Panc1 (cell line): ENCODE measurements at regions not wholly inside any gene's neighbourhood (a gene's known extent, or its start where the extent isn't known, plus 50 kb on each side); places are given as distances from the start of the nearest gene placed in this dataset.

Source experiments
- ATAC-seq: fragments of 200-7000 bp; cut with Tn5 transposase; 2 replicates; pipeline ENCODE4 v1.9.1; 2020; ENCODE audit warnings: mild to moderate bottlenecking, moderate library complexity
- BruUV-seq: library from RNA; stranded (reverse); fragments of 400-500 nt; replicated peaks from 2 replicates; lab custom pipeline; 2021; lab: Mats Ljungman, UMichigan
- CTCF ChIA-PET: fragments of 300-600 bp; sonication (Branson Sonifier 250); formaldehyde crosslinking; loops from one replicate; lab custom pipeline; 2022; ENCODE audit warnings: antibody characterized with exemption; lab: Charles Lee
- POLR2A ChIA-PET: fragments of 300-600 bp; sonication (Branson Sonifier 250); formaldehyde crosslinking; loops from one replicate; lab custom pipeline; 2022; ENCODE audit warnings: antibody characterized with exemption; lab: Charles Lee
- DNase-seq: peaks from one replicate; pipeline ENCODE4 v3.0.0-alpha.2; 2010; ENCODE audit warnings: low read depth, low spot score
- H3K27ac ChIP-seq: 2 replicates; pipeline ENCODE4 v1.5.1; 2011; ENCODE audit warnings: mild to moderate bottlenecking, low read length, inconsistent platforms
- H3K27me3 ChIP-seq: fragments of 200-500 bp; sonication (Bioruptor generic); 2 replicates; pipeline ENCODE4 v1.6.0; 2014; ENCODE audit warnings: low read length, inconsistent platforms; ENCODE audit not compliant: control insufficient read depth, insufficient read depth
- H3K36me3 ChIP-seq: fragments of 200-500 bp; sonication (Bioruptor generic); 2 replicates; pipeline ENCODE4 v1.5.1; 2014; ENCODE audit warnings: inconsistent platforms, mild to moderate bottlenecking, low read length, moderate library complexity; ENCODE audit not compliant: control insufficient read depth, insufficient read depth
- H3K4me1 ChIP-seq: 2 replicates; pipeline ENCODE4 v1.5.1; 2011; ENCODE audit warnings: inconsistent platforms, mild to moderate bottlenecking, low read length, moderate library complexity; ENCODE audit not compliant: control insufficient read depth, insufficient read depth
- H3K4me3 ChIP-seq, 2 experiments: 2 replicates each; pipeline ENCODE4 v1.5.1; 2011 to 2012; ENCODE audit warnings: low read depth in 2 of 2, low read length in 2 of 2, mild to moderate bottlenecking in 2 of 2, inconsistent platforms in 1 of 2, moderate library complexity in 1 of 2
- H3K9me3 ChIP-seq: fragments of 200-500 bp; sonication (Bioruptor generic); 2 replicates; pipeline ENCODE4 v1.5.1; 2014; ENCODE audit warnings: low read depth, mild to moderate bottlenecking, inconsistent platforms, low read length, moderate library complexity; ENCODE audit not compliant: control insufficient read depth, insufficient read depth
- CTCF ChIP-seq: fragments of 450-650 bp; IDR thresholded peaks from 2 replicates; pipeline ENCODE4 v1.5.1; 2017; ENCODE audit warnings: mild to moderate bottlenecking
- POLR2AphosphoS5 ChIP-seq: IDR thresholded peaks from 2 replicates; pipeline ENCODE4 v1.6.1; 2012; ENCODE audit warnings: mild to moderate bottlenecking, low read depth, low read length, moderate library complexity
- REST ChIP-seq, 2 experiments: IDR thresholded peaks; 2 replicates each; pipeline ENCODE4 v1.6.1; 2011 to 2012; ENCODE audit warnings: low read depth in 2 of 2, control low read depth in 1 of 2, low read length in 1 of 2, mild to moderate bottlenecking in 1 of 2, moderate library complexity in 1 of 2; ENCODE audit not compliant: insufficient read depth in 1 of 2
- SIN3A ChIP-seq: IDR thresholded peaks from 2 replicates; pipeline ENCODE4 v1.6.1; 2012; ENCODE audit warnings: low read depth, mild to moderate bottlenecking, low read length, moderate library complexity, borderline replicate concordance; ENCODE audit not compliant: insufficient read depth
- TCF7L2 ChIP-seq: IDR thresholded peaks from 2 replicates; pipeline ENCODE4 v1.6.1; 2011; ENCODE audit warnings: mild to moderate bottlenecking, low read depth, low read length, inconsistent platforms
- in situ Hi-C: cut with HindIII; loops from 2 replicates; pipeline ENCODE4 v1.10.0; 2016; ENCODE audit warnings: low sequenced_read_pairs, low pct_unique_long_range_greater_than_20kb
- intact Hi-C: fragments of 100-400 bp; cut with micrococcal nuclease; formaldehyde crosslinking; loops from one replicate; pipeline ENCODE4 v1.10.0; 2022; ENCODE audit not compliant: unreplicated experiment

GRCh38 chr2:122080316-122080715 is 324.9 kb downstream of the TSN start:
- Histone ChIP-seq H3K36me3 (no peaks in the 10 kb centered on the region), H3K9me3 (no peaks in the 10 kb centered on the region), H3K4me1 (no peaks in the 10 kb centered on the region), H3K27ac (no peak overlapping the region), H3K4me3 (no peak overlapping the region), H3K27me3 (no peaks in the 10 kb centered on the region)
- BruUV-seq, result no TSS peak
- ChIA-PET CTCF (no interaction called here), POLR2A (no interaction called here)
- ATAC-seq, result no peak
- in situ Hi-C loops (no loop called here), intact Hi-C loops (no loop called here)
- no peak for TF ChIP-seq TCF7L2
- no peak for TF ChIP-seq POLR2AphosphoS5
- TF ChIP-seq REST (IDR thresholded peaks at IDR 0.05; ENCODE audit: insufficient read depth in 1 of 2, low read depth in 2 of 2, low read length in 1 of 2), result no peak
- no peak for TF ChIP-seq SIN3A
- no peak for TF ChIP-seq CTCF
- DNase-seq, result no peak

DNA sequence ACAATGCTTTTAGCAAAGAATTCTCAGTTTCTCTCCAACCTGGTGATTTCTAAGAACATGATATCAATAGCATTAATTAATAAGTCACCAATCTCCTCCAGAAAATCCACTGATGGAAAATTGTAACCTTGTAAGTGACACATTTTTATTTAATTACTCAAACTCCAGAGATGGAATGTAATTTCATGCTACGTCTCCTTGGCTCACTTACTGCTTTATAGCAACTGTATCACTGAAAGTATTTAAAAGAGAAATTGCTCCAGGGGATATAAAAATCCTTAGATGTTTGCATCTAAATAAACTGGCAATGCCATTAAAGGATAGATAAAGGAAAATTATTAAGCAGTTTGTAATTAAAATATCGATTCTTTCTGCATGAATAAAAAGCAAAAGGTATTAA is 325.4 kb downstream of the TSN start:
- no peaks in the 10 kb centered on the region for H3K4me1 ChIP-seq
- intact Hi-C loops, result no loop called here
- ChIA-PET CTCF (no interaction called here), POLR2A (no interaction called here)
- H3K4me3 ChIP-seq, result no peak overlapping the region
- H3K36me3 ChIP-seq, result no peaks in the 10 kb centered on the region
- in situ Hi-C loops, result no loop called here
- no peak overlapping the region for H3K27ac ChIP-seq
- DNase-seq (no peak), ATAC-seq (no peak)
- TF ChIP-seq SIN3A, result no peak
- TF ChIP-seq POLR2AphosphoS5, result no peak
- TF ChIP-seq REST (IDR thresholded peaks at IDR 0.05; ENCODE audit: insufficient read depth in 1 of 2, low read depth in 2 of 2, low read length in 1 of 2), result no peak
- H3K9me3 ChIP-seq, result no peaks in the 10 kb centered on the region
- no TSS peak for BruUV-seq
- no peaks in the 10 kb centered on the region for H3K27me3 ChIP-seq
